AG10803 (cell line): ENCODE measurements at regions not wholly inside any gene's neighbourhood (a gene's known extent, or its start where the extent isn't known, plus 50 kb on each side); places are given as distances from the start of the nearest gene placed in this dataset.

Experiments used
- DNase-seq: peaks from one replicate; pipeline ENCODE4 v3.0.0; 2010; ENCODE audit warnings: low read depth
- H3K4me3 ChIP-seq: 2 replicates; pipeline ENCODE4 v1.5.1; 2011; ENCODE audit warnings: mild to moderate bottlenecking, low read length, control low read depth
- TF ChIP-seq, protein P1 (sequence below): conservative IDR thresholded peaks from 2 replicates; pipeline ENCODE4 v1.5.1; 2011; ENCODE audit warnings: mild to moderate bottlenecking, low read length, control low read depth, inconsistent platforms

DNA sequence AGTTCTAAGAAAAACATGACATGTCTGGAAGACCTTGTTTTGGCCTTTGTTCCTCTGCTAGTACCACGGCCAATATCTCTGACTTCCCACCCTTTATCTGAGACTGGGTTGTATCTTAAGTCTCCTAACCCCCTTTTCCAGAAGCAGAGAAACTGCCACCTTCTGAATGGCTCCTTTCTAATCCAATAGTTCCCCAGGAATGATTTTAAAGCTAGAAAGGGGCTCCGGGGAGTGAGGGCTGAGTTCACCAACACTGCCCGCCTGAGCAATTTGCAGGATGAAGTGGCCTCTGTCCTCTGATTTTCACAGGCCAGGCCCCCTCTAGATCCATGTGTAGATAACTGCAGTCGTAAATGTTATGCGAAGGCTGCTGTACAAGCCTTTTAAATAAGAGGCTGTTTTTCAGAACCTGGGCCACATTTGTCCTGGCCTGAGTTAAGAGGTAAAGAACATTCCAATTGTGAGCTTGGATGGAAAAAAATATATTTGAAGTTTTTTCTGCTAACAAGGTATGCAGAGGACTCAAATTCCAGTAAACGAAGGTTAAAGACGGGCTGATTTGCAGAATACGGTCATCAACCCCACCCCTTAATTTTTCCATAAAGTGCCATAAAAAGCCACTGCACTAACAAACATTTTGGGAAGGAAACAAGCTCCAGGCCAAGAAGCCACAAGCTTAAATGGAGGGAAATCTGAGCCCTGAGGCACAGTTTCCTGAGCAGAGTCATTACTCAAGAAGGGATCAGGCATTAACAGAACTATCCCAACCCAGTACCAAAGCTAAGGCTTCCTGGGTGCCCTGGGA is 117.0 kb upstream of the MAF start:
- DNase-seq: no peak
- no peak overlapping the region for H3K4me3 ChIP-seq
- TF ChIP-seq, protein P1, sequence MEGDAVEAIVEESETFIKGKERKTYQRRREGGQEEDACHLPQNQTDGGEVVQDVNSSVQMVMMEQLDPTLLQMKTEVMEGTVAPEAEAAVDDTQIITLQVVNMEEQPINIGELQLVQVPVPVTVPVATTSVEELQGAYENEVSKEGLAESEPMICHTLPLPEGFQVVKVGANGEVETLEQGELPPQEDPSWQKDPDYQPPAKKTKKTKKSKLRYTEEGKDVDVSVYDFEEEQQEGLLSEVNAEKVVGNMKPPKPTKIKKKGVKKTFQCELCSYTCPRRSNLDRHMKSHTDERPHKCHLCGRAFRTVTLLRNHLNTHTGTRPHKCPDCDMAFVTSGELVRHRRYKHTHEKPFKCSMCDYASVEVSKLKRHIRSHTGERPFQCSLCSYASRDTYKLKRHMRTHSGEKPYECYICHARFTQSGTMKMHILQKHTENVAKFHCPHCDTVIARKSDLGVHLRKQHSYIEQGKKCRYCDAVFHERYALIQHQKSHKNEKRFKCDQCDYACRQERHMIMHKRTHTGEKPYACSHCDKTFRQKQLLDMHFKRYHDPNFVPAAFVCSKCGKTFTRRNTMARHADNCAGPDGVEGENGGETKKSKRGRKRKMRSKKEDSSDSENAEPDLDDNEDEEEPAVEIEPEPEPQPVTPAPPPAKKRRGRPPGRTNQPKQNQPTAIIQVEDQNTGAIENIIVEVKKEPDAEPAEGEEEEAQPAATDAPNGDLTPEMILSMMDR: no peak

DNA sequence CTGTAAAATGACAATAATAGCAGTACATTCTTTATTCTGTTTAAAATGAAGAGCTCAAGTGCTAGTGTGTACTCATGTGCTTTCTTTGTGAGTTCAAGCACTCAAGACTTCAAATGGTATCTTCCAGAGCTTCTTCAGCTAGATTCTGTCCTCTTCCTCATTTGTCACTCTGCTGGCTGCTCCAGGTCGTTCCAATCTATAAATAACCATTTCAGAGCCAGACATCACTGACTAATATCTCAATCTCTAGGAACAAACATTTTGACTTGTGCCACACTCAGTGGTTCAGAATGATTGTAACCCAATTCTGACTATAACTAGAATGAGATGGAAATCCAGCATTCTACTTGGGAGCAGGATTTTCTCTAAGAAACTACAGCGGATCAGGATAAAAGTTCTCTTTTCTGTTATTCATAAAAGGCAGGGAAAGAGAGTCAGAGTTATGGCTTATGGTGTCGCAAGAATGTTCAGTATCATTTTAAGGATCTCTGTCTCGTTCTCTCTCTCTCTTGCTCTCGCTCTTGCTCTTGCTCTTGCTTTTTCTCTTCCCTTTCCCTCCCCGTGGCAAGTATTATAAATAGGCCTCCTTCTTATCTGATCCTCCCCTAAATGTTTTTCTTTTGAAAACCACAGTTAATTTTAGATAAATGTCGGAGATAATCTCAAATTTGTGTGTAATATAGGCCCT is 116.3 kb upstream of the MAF start:
- TF ChIP-seq, protein P1: no peak
- DNase-seq: no peak
- H3K4me3 ChIP-seq: no peak overlapping the region

DNA sequence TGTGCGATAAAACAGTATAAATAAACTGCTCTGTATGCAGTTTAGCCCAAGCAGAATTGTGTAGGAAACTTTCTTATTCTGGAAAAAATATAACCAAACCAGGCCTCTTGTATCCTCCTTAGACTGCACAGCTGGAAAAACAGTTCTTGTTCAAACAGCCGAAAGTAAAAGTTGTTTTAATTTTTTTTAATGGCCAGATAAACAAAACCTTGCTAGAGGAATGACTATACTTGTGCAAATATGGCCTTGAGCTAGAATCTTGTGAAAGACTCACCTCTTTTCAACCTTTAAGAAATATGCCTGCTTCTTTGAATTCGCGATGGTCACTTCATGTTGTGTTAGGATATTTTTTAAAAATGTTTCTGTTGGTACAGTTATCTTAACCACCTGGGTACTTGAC is 114.5 kb upstream of the MAF start:
- TF ChIP-seq, protein P1: no peak
- no peak overlapping the region for H3K4me3 ChIP-seq
- DNase-seq: no peak

DNA sequence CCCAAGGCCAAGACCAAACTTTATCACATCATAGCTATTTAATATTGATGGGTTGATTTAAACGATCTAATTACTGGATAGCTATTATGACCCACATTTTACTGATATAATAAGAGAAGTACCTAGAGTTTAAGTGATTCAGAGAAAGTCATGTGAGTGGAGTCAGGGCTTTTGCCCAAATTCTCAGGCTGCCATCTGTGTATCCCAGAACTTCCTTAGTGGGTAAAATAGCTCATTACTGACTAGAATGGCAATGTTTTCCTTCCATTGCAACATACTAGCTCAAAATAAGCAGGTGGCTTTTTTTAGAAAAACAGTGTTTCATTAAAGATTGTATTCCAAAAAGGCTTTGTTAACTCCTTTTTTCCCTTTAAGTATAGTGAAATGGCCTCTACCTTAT is 113.9 kb upstream of the MAF start:
- no peak for DNase-seq
- TF ChIP-seq, protein P1: no peak
- H3K4me3 ChIP-seq: no peak overlapping the region

DNA sequence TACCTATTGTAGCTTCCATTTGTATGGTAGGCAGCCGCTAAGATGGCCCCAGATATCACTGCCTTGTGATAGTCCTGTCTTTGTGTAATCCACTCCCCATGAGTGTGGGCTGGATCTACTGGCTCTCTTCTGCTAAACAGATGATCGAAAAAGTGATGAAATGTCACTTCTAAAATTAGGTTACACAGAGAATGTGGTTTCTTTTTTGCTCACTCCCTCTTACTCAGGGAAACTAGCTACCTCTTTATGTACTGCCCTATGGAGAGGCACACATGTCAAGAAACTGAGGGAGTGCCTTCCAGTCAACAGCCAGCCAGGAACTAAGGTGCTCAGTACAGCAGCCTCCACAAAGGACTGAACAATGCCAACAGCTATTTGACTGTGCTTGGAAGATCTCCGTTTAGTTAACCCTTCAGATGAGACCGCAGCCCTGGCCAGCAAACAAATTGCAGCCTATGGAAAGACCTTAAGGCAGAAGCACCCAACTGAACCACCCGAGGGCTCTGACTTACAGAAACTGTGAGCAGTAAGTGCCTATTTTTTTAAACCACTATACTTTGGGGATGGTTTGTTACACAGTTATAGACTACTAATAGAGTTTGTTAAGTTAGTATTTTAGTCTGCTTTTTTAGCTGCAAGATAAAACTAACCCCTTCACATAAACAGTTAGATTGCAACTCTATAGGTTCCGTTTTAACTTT is 113.2 kb upstream of the MAF start:
- DNase-seq: no peak
- no peak overlapping the region for H3K4me3 ChIP-seq
- TF ChIP-seq, protein P1: no peak

DNA sequence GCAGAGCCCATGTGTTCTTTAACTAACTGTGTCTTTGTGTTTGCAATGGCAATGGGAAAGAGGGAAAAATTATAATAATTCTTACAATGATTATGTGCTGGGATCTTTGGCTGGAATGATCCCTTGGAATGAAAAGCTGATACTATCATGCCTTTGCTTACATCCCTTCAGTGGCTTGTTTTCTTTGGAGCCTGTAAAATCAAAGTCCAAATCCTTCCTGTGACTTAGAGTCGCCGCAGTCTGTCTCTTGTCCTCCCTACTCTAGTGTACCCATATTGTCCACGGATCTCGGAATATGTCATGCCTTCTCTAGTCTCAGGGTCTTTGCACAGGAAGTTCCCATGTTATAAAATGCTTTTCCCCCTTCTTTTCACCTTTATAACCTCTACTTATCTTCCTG is 111.7 kb upstream of the MAF start:
- no peak overlapping the region for H3K4me3 ChIP-seq
- DNase-seq: no peak
- TF ChIP-seq, protein P1: no peak
